ENCODE measurements at regions not wholly inside any gene's neighbourhood (a gene's known extent, or its start where the extent isn't known, plus 50 kb on each side); places are given as distances from the start of the nearest gene placed in this dataset. TPM values are rescaled to one million over a fixed set of nuclear protein-coding genes. Genes with fewer than 3 reads are reported as not detected.

Small RNA genes in the stretch of these regions (small RNA-seq; reads per million reads assigned to genes)
- gene RNA5SP49 (ENCODE audit: insufficient read depth): not detected

All from neuronal stem cell (in vitro differentiated cells).